ENCODE measurements at regions not wholly inside any gene's neighbourhood (a gene's known extent, or its start where the extent isn't known, plus 50 kb on each side); places are given as distances from the start of the nearest gene placed in this dataset.

- no peaks in the 10 kb centered on the region for H3K79me2 ChIP-seq (ENCODE audit: low read depth)
- H3K9me3 ChIP-seq (ENCODE audit: insufficient read depth, low read depth), result no peaks in the 10 kb centered on the region
- ChIA-PET POLR2A (ENCODE audit: unreplicated experiment) (no interaction called here), CTCF (no interaction called here)
- no peak overlapping the region for H3K4me3 ChIP-seq
- no peaks in the 10 kb centered on the region for H4K20me1 ChIP-seq (ENCODE audit: insufficient read depth)
- TF ChIP-seq CTCF (conservative IDR thresholded peaks at IDR 0.05), result no peak
- no peak for TF ChIP-seq EZH2 (IDR thresholded peaks at IDR 0.05; ENCODE audit: low read depth)
- no peaks in the 10 kb centered on the region for H3F3A ChIP-seq (ENCODE audit: insufficient read depth, low read depth)
- H2AFZ ChIP-seq, result no peak overlapping the region
- H3K36me3 ChIP-seq (ENCODE audit: low read depth), result no peaks in the 10 kb centered on the region
- no peaks in the 10 kb centered on the region for H3K4me1 ChIP-seq (replicated peaks; ENCODE audit: insufficient read depth)
- intact Hi-C loops (cut with micrococcal nuclease; ENCODE audit: unreplicated experiment), result no loop called here
- DNase-seq, result no peak
- H3K27ac ChIP-seq, result no peak overlapping the region
- no peaks in the 10 kb centered on the region for H3K27me3 ChIP-seq (ENCODE audit: insufficient read depth, low read depth)
- BruUV-seq (replicated peaks), result no TSS peak
- H3K4me2 ChIP-seq, result no peak overlapping the region
- no peaks in the 10 kb centered on the region for H3K9me2 ChIP-seq (ENCODE audit: insufficient read depth)
Observed at GRCh38 chr3:69446402-69447072, 60.6 kb upstream of the FRMD4B start.

- no peak overlapping the region for H2AFZ ChIP-seq
- no TSS peak for BruUV-seq (replicated peaks)
- no peaks in the 10 kb centered on the region for H3K79me2 ChIP-seq (ENCODE audit: low read depth)
- ChIA-PET CTCF (no interaction called here), POLR2A (ENCODE audit: unreplicated experiment) (no interaction called here)
- no peak overlapping the region for H3K4me3 ChIP-seq
- H3K36me3 ChIP-seq (ENCODE audit: low read depth), result no peaks in the 10 kb centered on the region
- no peaks in the 10 kb centered on the region for H3K27me3 ChIP-seq (ENCODE audit: insufficient read depth, low read depth)
- H3K9me3 ChIP-seq (ENCODE audit: insufficient read depth, low read depth), result no peaks in the 10 kb centered on the region
- no peak for TF ChIP-seq CTCF (conservative IDR thresholded peaks at IDR 0.05)
- TF ChIP-seq EZH2 (IDR thresholded peaks at IDR 0.05; ENCODE audit: low read depth), result no peak
- no peak for DNase-seq
- no peak overlapping the region for H3K27ac ChIP-seq
- intact Hi-C loops (cut with micrococcal nuclease; ENCODE audit: unreplicated experiment), result no loop called here
- no peaks in the 10 kb centered on the region for H4K20me1 ChIP-seq (ENCODE audit: insufficient read depth)
- H3K4me1 ChIP-seq (replicated peaks; ENCODE audit: insufficient read depth), result no peaks in the 10 kb centered on the region
- no peaks in the 10 kb centered on the region for H3F3A ChIP-seq (ENCODE audit: insufficient read depth, low read depth)
- H3K4me2 ChIP-seq, result no peak overlapping the region
- no peaks in the 10 kb centered on the region for H3K9me2 ChIP-seq (ENCODE audit: insufficient read depth)
Observed at GRCh38 chr3:69445498-69445897, 59.6 kb upstream of the FRMD4B start.

- no peaks in the 10 kb centered on the region for H3K27me3 ChIP-seq (ENCODE audit: insufficient read depth, low read depth)
- no peaks in the 10 kb centered on the region for H3K9me3 ChIP-seq (ENCODE audit: insufficient read depth, low read depth)
- no TSS peak for BruUV-seq (replicated peaks)
- no peaks in the 10 kb centered on the region for H3K36me3 ChIP-seq (ENCODE audit: low read depth)
- no peak overlapping the region for H3K4me3 ChIP-seq
- no peak overlapping the region for H3K4me2 ChIP-seq
- TF ChIP-seq EZH2 (IDR thresholded peaks at IDR 0.05; ENCODE audit: low read depth) (no peak), CTCF (conservative IDR thresholded peaks at IDR 0.05) (no peak)
- no peaks in the 10 kb centered on the region for H3K79me2 ChIP-seq (ENCODE audit: low read depth)
- H3F3A ChIP-seq (ENCODE audit: insufficient read depth, low read depth), result no peaks in the 10 kb centered on the region
- ChIA-PET CTCF (no interaction called here), POLR2A (ENCODE audit: unreplicated experiment) (no interaction called here)
- intact Hi-C loops (cut with micrococcal nuclease; ENCODE audit: unreplicated experiment), result no loop called here
- DNase-seq, result no peak
- no peaks in the 10 kb centered on the region for H3K4me1 ChIP-seq (replicated peaks; ENCODE audit: insufficient read depth)
- H3K9me2 ChIP-seq (ENCODE audit: insufficient read depth), result no peaks in the 10 kb centered on the region
- H2AFZ ChIP-seq, result no peak overlapping the region
- no peak overlapping the region for H3K27ac ChIP-seq
- H4K20me1 ChIP-seq (ENCODE audit: insufficient read depth), result no peaks in the 10 kb centered on the region
Observed at GRCh38 chr3:69445024-69445423, 59.1 kb upstream of the FRMD4B start.
